HG03196 (cell line): ENCODE measurements at regions not wholly inside any gene's neighbourhood (a gene's known extent, or its start where the extent isn't known, plus 50 kb on each side); places are given as distances from the start of the nearest gene placed in this dataset.
A peak's percentile ranks its signal among the peaks of the same experiment; 100 is the strongest.
"Not testable (repeated sequence)": the region's sequence is repeated elsewhere in the genome, so short reads cannot be mapped to it uniquely, and the experiment has no call there.

Experiments
- ATAC-seq: cut with Tn5 transposase; IDR thresholded peaks from one replicate; pipeline ENCODE4 v1.9.1; 2021; ENCODE audit not compliant: unreplicated experiment

- ATAC-seq: no peak
Measured at GRCh38 chr2:8249769-8250168, 432.1 kb upstream of the ID2 start.

GRCh38 chr2:8250290-8250689 is 431.6 kb upstream of the ID2 start:
- ATAC-seq: not testable (repeated sequence)

GRCh38 chr2:8251291-8251690 is 430.6 kb upstream of the ID2 start:
- no peak for ATAC-seq

- no peak for ATAC-seq
Measured at GRCh38 chr2:8251856-8252255, 430.0 kb upstream of the ID2 start.

GRCh38 chr2:8252997-8253694 is 428.7 kb upstream of the ID2 start:
- ATAC-seq: peak; percentile 76

- ATAC-seq: no peak
Measured at GRCh38 chr2:8253781-8254180, 428.1 kb upstream of the ID2 start.

- not testable (repeated sequence) for ATAC-seq
Measured at GRCh38 chr2:8254214-8254613, 427.6 kb upstream of the ID2 start.

- no peak for ATAC-seq
Measured at GRCh38 chr2:8254791-8255447, 426.9 kb upstream of the ID2 start.

- ATAC-seq: no peak
Measured at GRCh38 chr2:8255448-8255800, 426.4 kb upstream of the ID2 start.

GRCh38 chr2:8256905-8257304 is 425.0 kb upstream of the ID2 start:
- ATAC-seq: no peak

- ATAC-seq: no peak
Measured at GRCh38 chr2:8257502-8257901, 424.4 kb upstream of the ID2 start.

- ATAC-seq: no peak
Measured at GRCh38 chr2:8258406-8258805, 423.4 kb upstream of the ID2 start.

- ATAC-seq: no peak
Measured at GRCh38 chr2:8259106-8259840, 422.6 kb upstream of the ID2 start.

GRCh38 chr2:8259841-8260178 is 422.0 kb upstream of the ID2 start:
- ATAC-seq: no peak

- no peak for ATAC-seq
Measured at GRCh38 chr2:8260213-8260612, 421.6 kb upstream of the ID2 start.

GRCh38 chr2:8263901-8264300 is 418.0 kb upstream of the ID2 start:
- ATAC-seq: no peak

- ATAC-seq: no peak
Measured at GRCh38 chr2:8264981-8265380, 416.9 kb upstream of the ID2 start.

- no peak for ATAC-seq
Measured at GRCh38 chr2:8265476-8266226, 416.2 kb upstream of the ID2 start.

GRCh38 chr2:8266563-8266962 is 415.3 kb upstream of the ID2 start:
- ATAC-seq: no peak

GRCh38 chr2:8267048-8267447 is 414.8 kb upstream of the ID2 start:
- no peak for ATAC-seq

GRCh38 chr2:8267721-8268120 is 414.1 kb upstream of the ID2 start:
- no peak for ATAC-seq
